Glomerular endothelial cell (primary cell): ENCODE measurements at regions not wholly inside any gene's neighbourhood (a gene's known extent, or its start where the extent isn't known, plus 50 kb on each side); places are given as distances from the start of the nearest gene placed in this dataset.

Source experiments
- DNase-seq: peaks from one replicate; pipeline ENCODE4 v3.0.0-alpha.2; 2011; ENCODE audit warnings: low read depth, low spot score; ENCODE audit errors: extremely low read depth

GRCh38 chr2:196248467-196249094 is 77.2 kb upstream of the STK17B start:
- DNase-seq: no peak

GRCh38 chr2:196249171-196249570 is 77.8 kb upstream of the STK17B start:
- no peak for DNase-seq

GRCh38 chr2:196249860-196250259 is 78.5 kb upstream of the STK17B start:
- DNase-seq: no peak

- no peak for DNase-seq
These were observed 79.8 kb upstream of the STK17B start for GRCh38 chr2:196251132-196251531.

- DNase-seq: no peak
These were observed 81.2 kb upstream of the STK17B start for GRCh38 chr2:196252408-196253115.

GRCh38 chr2:196253116-196253480 is 81.7 kb upstream of the STK17B start:
- no peak for DNase-seq

GRCh38 chr2:196256585-196256984 is 85.2 kb upstream of the STK17B start:
- DNase-seq: no peak

GRCh38 chr2:196257086-196257485 is 85.7 kb upstream of the STK17B start:
- no peak for DNase-seq

GRCh38 chr2:196258407-196258806 is 87.0 kb upstream of the STK17B start:
- DNase-seq: no peak

GRCh38 chr2:196259507-196260481 is 88.4 kb upstream of the STK17B start:
- DNase-seq: no peak

- DNase-seq: no peak
These were observed 89.2 kb upstream of the STK17B start for GRCh38 chr2:196260546-196260945.

GRCh38 chr2:196262606-196263005 is 91.2 kb upstream of the STK17B start:
- DNase-seq: no peak

GRCh38 chr2:196263181-196263747 is 91.9 kb upstream of the STK17B start:
- no peak for DNase-seq

GRCh38 chr2:196266351-196266750 is 95.0 kb upstream of the STK17B start:
- no peak for DNase-seq

- DNase-seq: no peak
These were observed 95.5 kb upstream of the STK17B start for GRCh38 chr2:196266855-196267254.

- no peak for DNase-seq
These were observed 96.6 kb upstream of the STK17B start for GRCh38 chr2:196268025-196268424.

GRCh38 chr2:196268538-196269338 is 97.4 kb upstream of the STK17B start:
- no peak for DNase-seq

- DNase-seq: no peak
These were observed 100.4 kb upstream of the STK17B start for GRCh38 chr2:196271795-196272194.

- no peak for DNase-seq
These were observed 103.0 kb upstream of the STK17B start for GRCh38 chr2:196274387-196274809.

- no peak for DNase-seq
These were observed 104.4 kb upstream of the STK17B start for GRCh38 chr2:196275646-196276352.
